Kidney (tissue), 13 donors: ENCODE measurements at regions not wholly inside any gene's neighbourhood (a gene's known extent, or its start where the extent isn't known, plus 50 kb on each side); places are given as distances from the start of the nearest gene placed in this dataset.

ENCODE experiments used
- DNase-seq, 5 donors: peaks; one replicate each; pipeline ENCODE4 v3.0.0-alpha.2; 2013 to 2020
- FAIRE-seq: peaks from 2 replicates; lab custom pipeline; 2012; peaks lifted over from hg19 to GRCh38; lab: Jason Lieb, UNC
- H3K27ac ChIP-seq, 2 donors: one replicate each; pipeline ENCODE4 v1.7.0; 2013; ENCODE audit warnings: low read depth in 2 of 2, low read length in 2 of 2, inconsistent platforms in 1 of 2
- H3K27me3 ChIP-seq: one replicate; pipeline ENCODE4 v1.7.1; 2013; ENCODE audit warnings: low read length, inconsistent platforms; ENCODE audit not compliant: control insufficient read depth, insufficient read depth
- H3K36me3 ChIP-seq, 3 donors: one replicate each; pipeline versions ENCODE4 v1.7.0 to v1.7.1; 2013; ENCODE audit warnings: low read length in 3 of 3, control low read depth in 1 of 3, inconsistent platforms in 1 of 3; ENCODE audit not compliant: insufficient read depth in 3 of 3, control insufficient read depth in 2 of 3
- H3K4me1 ChIP-seq, 3 donors: one replicate each; pipeline versions ENCODE4 v1.7.0 to v1.7.1; 2013; ENCODE audit warnings: low read length in 3 of 3, inconsistent platforms in 1 of 3, low read depth in 1 of 3; ENCODE audit not compliant: control insufficient read depth in 2 of 3, insufficient read depth in 2 of 3
- H3K4me3 ChIP-seq, 3 donors: one replicate each; pipeline versions ENCODE4 v1.7.0 to v1.8.1; 2013; ENCODE audit warnings: low read length in 3 of 3, control low read depth in 1 of 3, inconsistent platforms in 1 of 3
- H3K9ac ChIP-seq, 3 donors: one replicate each; pipeline versions ENCODE4 v1.7.0 to v1.7.1; 2013; ENCODE audit warnings: low read length in 3 of 3, control low read depth in 1 of 3, inconsistent platforms in 1 of 3
- H3K9me3 ChIP-seq, 3 donors: one replicate each; pipeline versions ENCODE4 v1.7.0 to v1.7.1; 2013; ENCODE audit warnings: low read length in 3 of 3, control low read depth in 1 of 3, inconsistent platforms in 1 of 3; ENCODE audit not compliant: control insufficient read depth in 2 of 3, insufficient read depth in 1 of 3
- intact Hi-C: fragments of 100-400 bp; cut with DNase I; formaldehyde crosslinking; loops from one replicate; pipeline ENCODE4 v1.11.1; 2022
- TF ChIP-seq, protein P1 (sequence below): IDR thresholded peaks from 3 replicates; pipeline ENCODE4 v1.5.1; 2012; ENCODE audit warnings: mild to moderate bottlenecking, moderate library complexity, borderline replicate concordance; ENCODE audit not compliant: insufficient read depth; ENCODE audit errors: extremely low read depth
- donor health status: control.
- donor health status: control.
- donor health status: control.
- donor health status: control.
- donor health status: control.
- donor health status: DM: yes; HTN: yes; CAD: no.
- donor health status: Normal renal cell carcinoma (clear cell type).

- intact Hi-C loops, result no loop called here
- TF ChIP-seq, protein P1, sequence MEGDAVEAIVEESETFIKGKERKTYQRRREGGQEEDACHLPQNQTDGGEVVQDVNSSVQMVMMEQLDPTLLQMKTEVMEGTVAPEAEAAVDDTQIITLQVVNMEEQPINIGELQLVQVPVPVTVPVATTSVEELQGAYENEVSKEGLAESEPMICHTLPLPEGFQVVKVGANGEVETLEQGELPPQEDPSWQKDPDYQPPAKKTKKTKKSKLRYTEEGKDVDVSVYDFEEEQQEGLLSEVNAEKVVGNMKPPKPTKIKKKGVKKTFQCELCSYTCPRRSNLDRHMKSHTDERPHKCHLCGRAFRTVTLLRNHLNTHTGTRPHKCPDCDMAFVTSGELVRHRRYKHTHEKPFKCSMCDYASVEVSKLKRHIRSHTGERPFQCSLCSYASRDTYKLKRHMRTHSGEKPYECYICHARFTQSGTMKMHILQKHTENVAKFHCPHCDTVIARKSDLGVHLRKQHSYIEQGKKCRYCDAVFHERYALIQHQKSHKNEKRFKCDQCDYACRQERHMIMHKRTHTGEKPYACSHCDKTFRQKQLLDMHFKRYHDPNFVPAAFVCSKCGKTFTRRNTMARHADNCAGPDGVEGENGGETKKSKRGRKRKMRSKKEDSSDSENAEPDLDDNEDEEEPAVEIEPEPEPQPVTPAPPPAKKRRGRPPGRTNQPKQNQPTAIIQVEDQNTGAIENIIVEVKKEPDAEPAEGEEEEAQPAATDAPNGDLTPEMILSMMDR, result no peak
- FAIRE-seq, result no peak
- H3K9ac ChIP-seq, result no peak overlapping the region
- H3K9me3 ChIP-seq, result no peaks in the 10 kb centered on the region
- no peak overlapping the region for H3K4me3 ChIP-seq
- H3K36me3 ChIP-seq, result no peaks in the 10 kb centered on the region
- peaks cover 0 to 4% (median 0%) of the 10 kb centered on the region in 3 donors for H3K4me1 ChIP-seq
- no peaks in the 10 kb centered on the region for H3K27me3 ChIP-seq
- H3K27ac ChIP-seq, result no peak overlapping the region
- DNase-seq, result no peak
Measured at GRCh38 chr5:52707616-52708015, 80.1 kb upstream of the ITGA1 start.

GRCh38 chr5:52708463-52708862 lies 79.3 kb upstream of the ITGA1 start:
- H3K4me1 ChIP-seq, result peaks cover 0 to 4% (median 0%) of the 10 kb centered on the region in 3 donors
- H3K9ac ChIP-seq, result no peak overlapping the region
- H3K4me3 ChIP-seq, result no peak overlapping the region
- no peaks in the 10 kb centered on the region for H3K27me3 ChIP-seq
- TF ChIP-seq, protein P1, result no peak
- DNase-seq (no peak), FAIRE-seq (no peak)
- intact Hi-C loops, result no loop called here
- no peaks in the 10 kb centered on the region for H3K9me3 ChIP-seq
- no peaks in the 10 kb centered on the region for H3K36me3 ChIP-seq
- no peak overlapping the region for H3K27ac ChIP-seq

- Histone ChIP-seq H3K27me3 (no peaks in the 10 kb centered on the region), H3K27ac (peak overlapping the region in 1 of 2 donors; percentile 30), H3K36me3 (no peaks in the 10 kb centered on the region), H3K4me1 (peaks cover 0 to 4% (median 0%) of the 10 kb centered on the region in 3 donors), H3K4me3 (no peak overlapping the region), H3K9me3 (no peaks in the 10 kb centered on the region), H3K9ac (no peak overlapping the region)
- DNase-seq (no peak), FAIRE-seq (no peak)
- TF ChIP-seq, protein P1, result no peak
- intact Hi-C loops, result no loop called here
Measured at GRCh38 chr5:52709167-52709925, 78.4 kb upstream of the ITGA1 start.
